ENCODE measurements at regions not wholly inside any gene's neighbourhood (a gene's known extent, or its start where the extent isn't known, plus 50 kb on each side); places are given as distances from the start of the nearest gene placed in this dataset.
"Not testable (repeated sequence)": the region's sequence is repeated elsewhere in the genome, so short reads cannot be mapped to it uniquely, and the experiment has no call there.

GRCh38 chr6:115474443-115475041 is 586.1 kb downstream of the FRK start:
- WGBS (ENCODE audit: insufficient coverage, low lambda C conversion rate) = no CpG with 5 or more reads among the region's 3 CpGs
- Histone ChIP-seq H3K9me3 (ENCODE audit: control insufficient read depth, low read depth, low read length) (no peaks in the 10 kb centered on the region), H3K27me3 (ENCODE audit: control insufficient read depth, insufficient read depth, low read length) (no peaks in the 10 kb centered on the region), H3K36me3 (ENCODE audit: control insufficient read depth, insufficient read depth, low read length) (no peaks in the 10 kb centered on the region), H3K27ac (ENCODE audit: low read length) (no peak overlapping the region), H3K4me3 (ENCODE audit: low read length) (no peak overlapping the region), H3K4me1 (ENCODE audit: control insufficient read depth, insufficient read depth, low read length) (no peaks in the 10 kb centered on the region)
- no peak for DNase-seq

GRCh38 chr6:115468272-115469005 is 592.3 kb downstream of the FRK start:
- Histone ChIP-seq H3K27ac (ENCODE audit: low read length) (no peak overlapping the region), H3K9me3 (ENCODE audit: control insufficient read depth, low read depth, low read length) (no peaks in the 10 kb centered on the region), H3K36me3 (ENCODE audit: control insufficient read depth, insufficient read depth, low read length) (no peaks in the 10 kb centered on the region), H3K27me3 (ENCODE audit: control insufficient read depth, insufficient read depth, low read length) (no peaks in the 10 kb centered on the region), H3K4me1 (ENCODE audit: control insufficient read depth, insufficient read depth, low read length) (no peaks in the 10 kb centered on the region), H3K4me3 (ENCODE audit: low read length) (no peak overlapping the region)
- no CpG with 5 or more reads among the region's 6 CpGs for WGBS (ENCODE audit: insufficient coverage, low lambda C conversion rate)
- DNase-seq = no peak

GRCh38 chr6:115467726-115468125 is 593.0 kb downstream of the FRK start:
- Histone ChIP-seq H3K4me3 (ENCODE audit: low read length) (no peak overlapping the region), H3K27me3 (ENCODE audit: control insufficient read depth, insufficient read depth, low read length) (no peaks in the 10 kb centered on the region), H3K27ac (ENCODE audit: low read length) (no peak overlapping the region), H3K36me3 (ENCODE audit: control insufficient read depth, insufficient read depth, low read length) (no peaks in the 10 kb centered on the region), H3K9me3 (ENCODE audit: control insufficient read depth, low read depth, low read length) (no peaks in the 10 kb centered on the region), H3K4me1 (ENCODE audit: control insufficient read depth, insufficient read depth, low read length) (no peaks in the 10 kb centered on the region)
- no peak for DNase-seq
- no CpG with 5 or more reads among the region's 2 CpGs for WGBS (ENCODE audit: insufficient coverage, low lambda C conversion rate)

- H3K27me3 ChIP-seq (ENCODE audit: control insufficient read depth, insufficient read depth, low read length) = no peaks in the 10 kb centered on the region
- H3K4me3 ChIP-seq (ENCODE audit: low read length) = no peak overlapping the region
- H3K27ac ChIP-seq (ENCODE audit: low read length) = no peak overlapping the region
- no peaks in the 10 kb centered on the region for H3K36me3 ChIP-seq (ENCODE audit: control insufficient read depth, insufficient read depth, low read length)
- no peaks in the 10 kb centered on the region for H3K4me1 ChIP-seq (ENCODE audit: control insufficient read depth, insufficient read depth, low read length)
- no peak for DNase-seq
- no CpG with 5 or more reads among the region's 1 CpG for WGBS (ENCODE audit: insufficient coverage, low lambda C conversion rate)
- no peaks in the 10 kb centered on the region for H3K9me3 ChIP-seq (ENCODE audit: control insufficient read depth, low read depth, low read length)
Measured at GRCh38 chr6:115460913-115461312, 599.8 kb downstream of the FRK start.

- H3K36me3 ChIP-seq (ENCODE audit: control insufficient read depth, insufficient read depth, low read length) = no peaks in the 10 kb centered on the region
- no peaks in the 10 kb centered on the region for H3K27me3 ChIP-seq (ENCODE audit: control insufficient read depth, insufficient read depth, low read length)
- no peaks in the 10 kb centered on the region for H3K9me3 ChIP-seq (ENCODE audit: control insufficient read depth, low read depth, low read length)
- no peak overlapping the region for H3K27ac ChIP-seq (ENCODE audit: low read length)
- H3K4me1 ChIP-seq (ENCODE audit: control insufficient read depth, insufficient read depth, low read length) = no peaks in the 10 kb centered on the region
- DNase-seq = no peak
- H3K4me3 ChIP-seq (ENCODE audit: low read length) = no peak overlapping the region
Measured at GRCh38 chr6:115456848-115457247, 603.8 kb downstream of the FRK start.

GRCh38 chr6:115443825-115444478 is 616.7 kb downstream of the FRK start:
- Histone ChIP-seq H3K4me1 (ENCODE audit: control insufficient read depth, insufficient read depth, low read length) (no peaks in the 10 kb centered on the region), H3K27ac (ENCODE audit: low read length) (no peak overlapping the region), H3K27me3 (ENCODE audit: control insufficient read depth, insufficient read depth, low read length) (no peaks in the 10 kb centered on the region), H3K9me3 (ENCODE audit: control insufficient read depth, low read depth, low read length) (no peaks in the 10 kb centered on the region), H3K36me3 (ENCODE audit: control insufficient read depth, insufficient read depth, low read length) (no peaks in the 10 kb centered on the region), H3K4me3 (ENCODE audit: low read length) (no peak overlapping the region)
- 80% methylated on average over 1 of the region's 4 CpGs for WGBS (ENCODE audit: insufficient coverage, low lambda C conversion rate)
- DNase-seq = no peak

- no peaks in the 10 kb centered on the region for H3K9me3 ChIP-seq (ENCODE audit: control insufficient read depth, low read depth, low read length)
- H3K4me1 ChIP-seq (ENCODE audit: control insufficient read depth, insufficient read depth, low read length) = no peaks in the 10 kb centered on the region
- no peak overlapping the region for H3K4me3 ChIP-seq (ENCODE audit: low read length)
- no peak for DNase-seq
- H3K36me3 ChIP-seq (ENCODE audit: control insufficient read depth, insufficient read depth, low read length) = no peaks in the 10 kb centered on the region
- WGBS (ENCODE audit: insufficient coverage, low lambda C conversion rate) = 80% methylated on average over 1 of the region's 2 CpGs
- H3K27ac ChIP-seq (ENCODE audit: low read length) = no peak overlapping the region
- H3K27me3 ChIP-seq (ENCODE audit: control insufficient read depth, insufficient read depth, low read length) = no peaks in the 10 kb centered on the region
Measured at GRCh38 chr6:115442323-115442722, 618.4 kb downstream of the FRK start.

- Histone ChIP-seq H3K4me1 (ENCODE audit: control insufficient read depth, insufficient read depth, low read length) (no peaks in the 10 kb centered on the region), H3K4me3 (ENCODE audit: low read length) (no peak overlapping the region), H3K27ac (ENCODE audit: low read length) (no peak overlapping the region), H3K27me3 (ENCODE audit: control insufficient read depth, insufficient read depth, low read length) (no peaks in the 10 kb centered on the region), H3K9me3 (ENCODE audit: control insufficient read depth, low read depth, low read length) (no peaks in the 10 kb centered on the region), H3K36me3 (ENCODE audit: control insufficient read depth, insufficient read depth, low read length) (no peaks in the 10 kb centered on the region)
- WGBS (ENCODE audit: insufficient coverage, low lambda C conversion rate) = no CpG with 5 or more reads among the region's 1 CpG
- no peak for DNase-seq
Measured at GRCh38 chr6:115441651-115442050, 619.0 kb downstream of the FRK start.

- 50% methylated on average over 1 of the region's 3 CpGs for WGBS (ENCODE audit: insufficient coverage, low lambda C conversion rate)
- H3K36me3 ChIP-seq (ENCODE audit: control insufficient read depth, insufficient read depth, low read length) = no peaks in the 10 kb centered on the region
- H3K27ac ChIP-seq (ENCODE audit: low read length) = no peak overlapping the region
- H3K9me3 ChIP-seq (ENCODE audit: control insufficient read depth, low read depth, low read length) = no peaks in the 10 kb centered on the region
- DNase-seq = no peak
- no peak overlapping the region for H3K4me3 ChIP-seq (ENCODE audit: low read length)
- H3K27me3 ChIP-seq (ENCODE audit: control insufficient read depth, insufficient read depth, low read length) = no peaks in the 10 kb centered on the region
- H3K4me1 ChIP-seq (ENCODE audit: control insufficient read depth, insufficient read depth, low read length) = no peaks in the 10 kb centered on the region
Measured at GRCh38 chr6:115415378-115415777, 645.3 kb downstream of the FRK start.

GRCh38 chr6:115414916-115415315 is 645.8 kb downstream of the FRK start:
- no CpG with 5 or more reads among the region's 6 CpGs for WGBS (ENCODE audit: insufficient coverage, low lambda C conversion rate)
- not testable (repeated sequence) for H3K36me3 ChIP-seq (ENCODE audit: control insufficient read depth, insufficient read depth, low read length); DNase-seq; H3K4me1 ChIP-seq (ENCODE audit: control insufficient read depth, insufficient read depth, low read length); H3K9me3 ChIP-seq (ENCODE audit: control insufficient read depth, low read depth, low read length); H3K27ac ChIP-seq (ENCODE audit: low read length); H3K27me3 ChIP-seq (ENCODE audit: control insufficient read depth, insufficient read depth, low read length); H3K4me3 ChIP-seq (ENCODE audit: low read length)
